ENCODE measurements at regions not wholly inside any gene's neighbourhood (a gene's known extent, or its start where the extent isn't known, plus 50 kb on each side); places are given as distances from the start of the nearest gene placed in this dataset.

GRCh38 chr6:121578216-121578615 is 142.8 kb downstream of the GJA1 start:
- no peak for TF ChIP-seq CTCF (IDR thresholded peaks at IDR 0.05)
- no peak for TF ChIP-seq EZH2 (IDR thresholded peaks at IDR 0.05)

Measured in neural progenitor cell (in vitro differentiated cells).